HFF-Myc (cell line): ENCODE measurements at regions not wholly inside any gene's neighbourhood (a gene's known extent, or its start where the extent isn't known, plus 50 kb on each side); places are given as distances from the start of the nearest gene placed in this dataset.

ENCODE experiments used
- DNase-seq: peaks from one replicate; pipeline ENCODE4 v3.0.0-alpha.2; 2011; ENCODE audit warnings: low read depth; ENCODE audit errors: extremely low read depth
- H3K4me3 ChIP-seq: replicated peaks from 2 replicates; pipeline ENCODE4 v1.5.1; 2011; ENCODE audit warnings: low read depth, mild to moderate bottlenecking, control low read depth, low read length
- TF ChIP-seq, protein P1 (sequence below): IDR thresholded peaks from 2 replicates; pipeline ENCODE4 v1.5.1; 2012; ENCODE audit warnings: mild to moderate bottlenecking, low read depth, low read length, control low read depth; ENCODE audit errors: missing control alignments

DNA sequence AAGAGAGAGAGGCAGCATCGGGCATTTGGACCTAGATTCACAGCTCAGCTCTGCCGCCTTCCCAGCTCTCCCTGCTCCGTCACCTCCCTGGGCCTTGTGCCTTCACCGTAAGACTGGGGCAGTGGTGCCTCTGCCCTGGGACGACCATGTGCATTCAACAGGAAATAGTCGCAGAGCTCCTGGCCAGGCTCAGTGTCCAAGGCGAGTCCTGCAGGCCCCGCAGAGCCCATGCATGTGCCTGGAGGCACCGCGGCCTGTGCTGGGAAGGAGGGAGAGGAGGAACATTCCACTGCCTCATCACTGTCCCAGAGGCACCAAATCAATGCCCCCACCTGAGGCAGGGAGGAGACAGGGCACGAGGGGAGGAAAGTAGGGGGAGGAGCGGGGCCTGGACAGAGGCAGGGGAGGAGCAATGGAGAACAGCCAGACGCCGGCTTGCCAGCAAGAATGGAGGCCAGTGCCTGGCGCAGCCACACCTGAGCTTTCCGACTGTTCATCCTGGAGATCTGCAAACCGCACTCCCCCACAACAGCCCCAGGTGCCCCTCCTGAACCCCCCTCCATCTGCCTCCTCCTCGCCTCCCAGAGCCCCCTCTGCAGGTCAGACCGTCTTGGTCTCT is 74.4 kb upstream of the PRR5 start:
- no peak for DNase-seq
- H3K4me3 ChIP-seq = no peak overlapping the region
- TF ChIP-seq, protein P1, sequence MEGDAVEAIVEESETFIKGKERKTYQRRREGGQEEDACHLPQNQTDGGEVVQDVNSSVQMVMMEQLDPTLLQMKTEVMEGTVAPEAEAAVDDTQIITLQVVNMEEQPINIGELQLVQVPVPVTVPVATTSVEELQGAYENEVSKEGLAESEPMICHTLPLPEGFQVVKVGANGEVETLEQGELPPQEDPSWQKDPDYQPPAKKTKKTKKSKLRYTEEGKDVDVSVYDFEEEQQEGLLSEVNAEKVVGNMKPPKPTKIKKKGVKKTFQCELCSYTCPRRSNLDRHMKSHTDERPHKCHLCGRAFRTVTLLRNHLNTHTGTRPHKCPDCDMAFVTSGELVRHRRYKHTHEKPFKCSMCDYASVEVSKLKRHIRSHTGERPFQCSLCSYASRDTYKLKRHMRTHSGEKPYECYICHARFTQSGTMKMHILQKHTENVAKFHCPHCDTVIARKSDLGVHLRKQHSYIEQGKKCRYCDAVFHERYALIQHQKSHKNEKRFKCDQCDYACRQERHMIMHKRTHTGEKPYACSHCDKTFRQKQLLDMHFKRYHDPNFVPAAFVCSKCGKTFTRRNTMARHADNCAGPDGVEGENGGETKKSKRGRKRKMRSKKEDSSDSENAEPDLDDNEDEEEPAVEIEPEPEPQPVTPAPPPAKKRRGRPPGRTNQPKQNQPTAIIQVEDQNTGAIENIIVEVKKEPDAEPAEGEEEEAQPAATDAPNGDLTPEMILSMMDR = no peak

- TF ChIP-seq, protein P1 = peak; percentile 87
- no peak for DNase-seq
- H3K4me3 ChIP-seq = no peak overlapping the region
Observed at GRCh38 chr22:44625981-44626687, 75.9 kb upstream of the PRR5 start.

- H3K4me3 ChIP-seq = no peak overlapping the region
- TF ChIP-seq, protein P1 = no peak
- DNase-seq = no peak
Observed at GRCh38 chr22:44625421-44625760, 76.6 kb upstream of the PRR5 start.

DNA sequence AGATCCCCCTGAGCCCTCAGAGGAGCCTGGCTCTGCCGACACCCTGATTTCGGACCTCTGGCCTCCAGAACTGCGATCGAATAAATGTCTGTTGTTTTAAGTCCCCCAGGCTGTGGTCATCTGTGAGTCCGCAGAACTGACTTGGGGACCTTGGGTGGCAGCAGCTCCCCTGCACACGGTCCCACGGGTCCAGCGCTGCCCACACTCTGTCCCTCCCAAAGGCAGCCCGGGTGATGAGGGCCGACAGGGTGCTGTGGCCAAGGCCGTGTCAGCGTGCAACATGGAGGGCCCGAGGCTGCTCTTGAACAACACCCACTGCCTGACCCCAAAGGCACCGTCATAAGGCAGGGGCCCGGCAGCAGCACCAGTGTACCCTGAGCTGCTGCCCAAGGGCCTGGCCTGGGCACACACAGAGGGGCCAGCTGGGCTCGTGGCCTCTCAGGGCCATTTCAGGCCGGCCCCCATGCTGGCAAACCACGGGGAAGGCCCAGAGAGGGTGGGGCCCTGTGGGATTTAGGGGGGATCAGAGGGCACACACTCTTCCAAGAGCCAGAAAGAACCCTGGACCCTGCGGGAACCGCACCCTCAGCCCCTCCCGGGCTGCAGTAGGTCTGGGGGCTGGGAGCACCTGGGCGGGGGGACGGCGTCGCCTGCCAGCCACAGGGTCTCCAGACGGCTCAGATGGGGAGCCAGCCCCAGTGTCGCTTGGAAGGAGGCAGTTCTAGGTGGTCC is 77.1 kb upstream of the PRR5 start:
- TF ChIP-seq, protein P1 = no peak
- no peak overlapping the region for H3K4me3 ChIP-seq
- no peak for DNase-seq

- H3K4me3 ChIP-seq = no peak overlapping the region
- no peak for DNase-seq
- TF ChIP-seq, protein P1 = peak; percentile 5
Observed at GRCh38 chr22:44623771-44624510, 78.1 kb upstream of the PRR5 start.

GRCh38 chr22:44622679-44623078 is 79.3 kb upstream of the PRR5 start:
- TF ChIP-seq, protein P1 = no peak
- no peak overlapping the region for H3K4me3 ChIP-seq
- no peak for DNase-seq
